Kidney epithelial cell (primary cell): ENCODE measurements at regions not wholly inside any gene's neighbourhood (a gene's known extent, or its start where the extent isn't known, plus 50 kb on each side); places are given as distances from the start of the nearest gene placed in this dataset.
A peak's percentile ranks its signal among the peaks of the same experiment; 100 is the strongest.

ENCODE experiments used
- DNase-seq: peaks from one replicate; pipeline ENCODE4 v3.0.0-alpha.2; 2010; ENCODE audit warnings: low read depth
- H3K27me3 ChIP-seq: 2 replicates; pipeline ENCODE4 v1.6.0; 2011; ENCODE audit warnings: low read length; ENCODE audit not compliant: control insufficient read depth, insufficient read depth
- H3K36me3 ChIP-seq: 2 replicates; pipeline ENCODE4 v1.5.1; 2011; ENCODE audit warnings: low read length; ENCODE audit not compliant: control insufficient read depth, insufficient read depth
- H3K4me3 ChIP-seq: 2 replicates; pipeline ENCODE4 v1.5.1; 2011; ENCODE audit warnings: low read depth, mild to moderate bottlenecking, control low read depth, low read length
- CTCF ChIP-seq: IDR thresholded peaks from 2 replicates; pipeline ENCODE4 v1.5.1; 2011; ENCODE audit warnings: mild to moderate bottlenecking, moderate library complexity, low read length, control low read depth, inconsistent platforms; ENCODE audit not compliant: insufficient read depth, poor library complexity, severe bottlenecking

GRCh38 chr3:117443014-117443413 is 733.4 kb downstream of the TUSC7 start:
- H3K4me3 ChIP-seq = no peak overlapping the region
- no peak for TF ChIP-seq CTCF
- H3K27me3 ChIP-seq = no peaks in the 10 kb centered on the region
- no peaks in the 10 kb centered on the region for H3K36me3 ChIP-seq
- peak; percentile 4 for DNase-seq

- DNase-seq = no peak
- H3K36me3 ChIP-seq = no peaks in the 10 kb centered on the region
- no peak for TF ChIP-seq CTCF
- H3K27me3 ChIP-seq = no peaks in the 10 kb centered on the region
- H3K4me3 ChIP-seq = no peak overlapping the region
These were observed 734.6 kb downstream of the TUSC7 start for GRCh38 chr3:117444175-117444574.

GRCh38 chr3:117447419-117447818 is 737.8 kb downstream of the TUSC7 start:
- DNase-seq = no peak
- no peak for TF ChIP-seq CTCF
- H3K4me3 ChIP-seq = no peak overlapping the region
- H3K27me3 ChIP-seq = no peaks in the 10 kb centered on the region
- no peaks in the 10 kb centered on the region for H3K36me3 ChIP-seq

- no peaks in the 10 kb centered on the region for H3K27me3 ChIP-seq
- DNase-seq = no peak
- no peak overlapping the region for H3K4me3 ChIP-seq
- H3K36me3 ChIP-seq = no peaks in the 10 kb centered on the region
- TF ChIP-seq CTCF = no peak
These were observed 740.4 kb downstream of the TUSC7 start for GRCh38 chr3:117450026-117450425.

- Histone ChIP-seq H3K4me3 (no peak overlapping the region), H3K36me3 (no peaks in the 10 kb centered on the region), H3K27me3 (no peaks in the 10 kb centered on the region)
- no peak for TF ChIP-seq CTCF
- DNase-seq = no peak
These were observed 744.7 kb downstream of the TUSC7 start for GRCh38 chr3:117454254-117454653.

- DNase-seq = no peak
- Histone ChIP-seq H3K27me3 (no peaks in the 10 kb centered on the region), H3K4me3 (no peak overlapping the region), H3K36me3 (no peaks in the 10 kb centered on the region)
- no peak for TF ChIP-seq CTCF
These were observed 745.3 kb downstream of the TUSC7 start for GRCh38 chr3:117454908-117455307.
